H1 (cell line): ENCODE measurements at regions not wholly inside any gene's neighbourhood (a gene's known extent, or its start where the extent isn't known, plus 50 kb on each side); places are given as distances from the start of the nearest gene placed in this dataset.

ENCODE experiments used
- CTCF ChIA-PET: fragments of 300-600 bp; sonication (Branson Sonifier 250); formaldehyde crosslinking; loops from one replicate; lab custom pipeline; 2021; ENCODE audit not compliant: partially characterized antibody; lab: Charles Lee
- POLR2A ChIA-PET: fragments of 300-600 bp; sonication (Branson Sonifier 250); formaldehyde crosslinking; loops from one replicate; lab custom pipeline; 2021; ENCODE audit warnings: inconsistent platforms; ENCODE audit not compliant: partially characterized antibody; lab: Charles Lee
- DNase-seq, 2 experiments: peaks; one replicate each; pipeline versions ENCODE4 v3.0.0 to v3.0.0-alpha.2; 2010 to 2022; ENCODE audit warnings: low spot score in 2 of 2, low read depth in 1 of 2, mixed read lengths in 1 of 2
- FAIRE-seq: peaks from 2 replicates; lab custom pipeline; 2011; peaks lifted over from hg19 to GRCh38; lab: Jason Lieb, UNC
- H2AFZ ChIP-seq: 2 replicates; pipeline ENCODE4 v1.8.1; 2012; ENCODE audit warnings: low read length, inconsistent platforms
- H2AK5ac ChIP-seq: 2 replicates; pipeline ENCODE4 v1.6.1; 2013; ENCODE audit warnings: low read depth, low read length
- H2BK120ac ChIP-seq: replicated peaks from 2 replicates; pipeline ENCODE3; 2013; ENCODE audit warnings: low read depth, low read length, inconsistent platforms
- H2BK12ac ChIP-seq: 2 replicates; pipeline ENCODE4 v1.6.1; 2013; ENCODE audit warnings: low read depth, low read length
- H2BK15ac ChIP-seq: 2 replicates; pipeline ENCODE4 v1.6.1; 2013; ENCODE audit warnings: low read length
- H2BK20ac ChIP-seq: 2 replicates; pipeline ENCODE4 v1.6.1; 2013; ENCODE audit warnings: low read length
- H2BK5ac ChIP-seq: 2 replicates; pipeline ENCODE4 v1.6.1; 2013; ENCODE audit warnings: low read depth, low read length
- H3K14ac ChIP-seq: 2 replicates; pipeline ENCODE4 v1.6.1; 2013; ENCODE audit warnings: inconsistent platforms; ENCODE audit not compliant: insufficient read length
- H3K18ac ChIP-seq: 2 replicates; pipeline ENCODE4 v1.6.1; 2013; ENCODE audit warnings: low read length; ENCODE audit errors: extremely low read depth
- H3K23ac ChIP-seq: 2 replicates; pipeline ENCODE4 v1.6.1; 2013; ENCODE audit warnings: inconsistent platforms; ENCODE audit not compliant: insufficient read length
- H3K23me2 ChIP-seq: 2 replicates; pipeline ENCODE4 v1.6.1; 2013; ENCODE audit warnings: low read depth, low read length
- H3K27ac ChIP-seq: 2 replicates; pipeline ENCODE4 v1.6.1; 2011; ENCODE audit warnings: low read depth, low read length, inconsistent platforms
- H3K27me3 ChIP-seq, 4 experiments: replicated peaks in 1 of 4; 1 replicate in 1 of 4; 2 replicates in 3 of 4; pipeline versions ENCODE4 v1.6.1 to v1.8.1; 2011 to 2013; ENCODE audit warnings: low read length in 3 of 4, mild to moderate bottlenecking in 3 of 4, inconsistent platforms in 2 of 4, mixed read lengths in 2 of 4, moderate library complexity in 1 of 4; ENCODE audit not compliant: control insufficient read depth in 3 of 4, insufficient read depth in 3 of 4; ENCODE audit errors: extremely low read depth in 1 of 4
- H3K36me3 ChIP-seq, 4 experiments: 2 replicates each; pipeline versions ENCODE4 v1.6.1 to v1.8.1; 2011 to 2013; ENCODE audit warnings: mild to moderate bottlenecking in 4 of 4, low read length in 3 of 4, moderate library complexity in 2 of 4, control low read depth in 1 of 4, inconsistent platforms in 1 of 4; ENCODE audit not compliant: insufficient read depth in 4 of 4, control insufficient read depth in 2 of 4
- H3K4ac ChIP-seq: replicated peaks from 2 replicates; pipeline ENCODE3; 2013; ENCODE audit warnings: low read length, low read depth, mixed read lengths, inconsistent platforms; ENCODE audit not compliant: insufficient read length
- H3K4me1 ChIP-seq, 4 experiments: replicated peaks in 1 of 4; 1 replicate in 1 of 4; 2 replicates in 3 of 4; pipeline versions ENCODE4 v1.6.1 to v1.8.1; 2011 to 2013; ENCODE audit warnings: low read length in 3 of 4, inconsistent platforms in 2 of 4, mixed read lengths in 1 of 4; ENCODE audit not compliant: insufficient read depth in 4 of 4, control insufficient read depth in 3 of 4
- H3K4me2 ChIP-seq, 2 experiments: 2 replicates each; pipeline versions ENCODE4 v1.6.1 to v1.8.1; 2011 to 2013; ENCODE audit warnings: low read depth in 2 of 2, low read length in 2 of 2, control low read depth in 1 of 2, inconsistent platforms in 1 of 2, mild to moderate bottlenecking in 1 of 2; ENCODE audit not compliant: insufficient read depth in 1 of 2
- H3K4me3 ChIP-seq, 4 experiments: fragments of 200-600, 300-600 bp in 1 of 4; sonication (generic), shearing (Covaris generic), sonication (Bioruptor Twin) in 1 of 4; 2 replicates each; pipeline versions ENCODE4 v1.5.1 to v1.8.1; 2011 to 2016; ENCODE audit warnings: low read length in 4 of 4, low read depth in 3 of 4, control low read depth in 2 of 4, inconsistent platforms in 2 of 4, mild to moderate bottlenecking in 2 of 4, mixed read lengths in 1 of 4, moderate library complexity in 1 of 4; ENCODE audit not compliant: insufficient read depth in 2 of 4; ENCODE audit errors: extremely low read depth in 1 of 4
- H3K56ac ChIP-seq: replicated peaks from 2 replicates; pipeline ENCODE3; 2013; ENCODE audit warnings: low read depth, mild to moderate bottlenecking, mixed read lengths, low read length, inconsistent platforms; ENCODE audit not compliant: insufficient read length
- H3K79me1 ChIP-seq: 2 replicates; pipeline ENCODE4 v1.6.1; 2013; ENCODE audit warnings: low read depth, low read length, control low read depth
- H3K79me2 ChIP-seq, 2 experiments: 2 replicates each; pipeline versions ENCODE4 v1.6.1 to v1.8.1; 2012 to 2013; ENCODE audit warnings: low read length in 2 of 2, mild to moderate bottlenecking in 2 of 2, inconsistent platforms in 1 of 2; ENCODE audit not compliant: insufficient read depth in 2 of 2, control insufficient read depth in 1 of 2
- H3K9ac ChIP-seq, 4 experiments: replicated peaks in 1 of 4; 1 replicate in 1 of 4; 2 replicates in 3 of 4; pipeline versions ENCODE4 v1.6.1 to v1.8.1; 2011 to 2013; ENCODE audit warnings: low read depth in 3 of 4, low read length in 3 of 4, control low read depth in 2 of 4, mild to moderate bottlenecking in 2 of 4, moderate library complexity in 2 of 4, inconsistent platforms in 1 of 4; ENCODE audit errors: extremely low read depth in 1 of 4
- H3K9me3 ChIP-seq, 2 experiments: 2 replicates each; pipeline versions ENCODE4 v1.6.1 to v1.8.1; 2012 to 2013; ENCODE audit warnings: mild to moderate bottlenecking in 2 of 2, moderate library complexity in 2 of 2, control low read depth in 1 of 2, inconsistent platforms in 1 of 2, low read depth in 1 of 2, low read length in 1 of 2, mixed read lengths in 1 of 2; ENCODE audit not compliant: insufficient read depth in 2 of 2
- H4K20me1 ChIP-seq, 2 experiments: replicated peaks in 1 of 2; 2 replicates each; pipeline versions ENCODE3 to v1.8.1; 2011 to 2013; ENCODE audit warnings: inconsistent platforms in 2 of 2, low read length in 2 of 2, mild to moderate bottlenecking in 1 of 2; ENCODE audit not compliant: insufficient read depth in 2 of 2, control insufficient read depth in 1 of 2
- H4K5ac ChIP-seq: 2 replicates; pipeline ENCODE4 v1.6.1; 2013; ENCODE audit warnings: low read length, low read depth, mixed read lengths, inconsistent platforms; ENCODE audit not compliant: insufficient read length
- H4K8ac ChIP-seq: 2 replicates; pipeline ENCODE4 v1.8.0; 2013; ENCODE audit warnings: mild to moderate bottlenecking, moderate library complexity, low read length, inconsistent platforms; ENCODE audit not compliant: insufficient read depth; ENCODE audit errors: extremely low read depth
- H4K91ac ChIP-seq: replicated peaks from 2 replicates; pipeline ENCODE3; 2013; ENCODE audit warnings: low read length, mixed read lengths, inconsistent platforms; ENCODE audit not compliant: insufficient read length
- EZH2 ChIP-seq: fragments of 200-600 bp; sonication (generic); IDR thresholded peaks from 2 replicates; pipeline ENCODE4 v1.7.1; 2012; ENCODE audit warnings: low read depth, mild to moderate bottlenecking, moderate library complexity, low read length, inconsistent platforms; ENCODE audit not compliant: severe bottlenecking
- HDAC2 ChIP-seq, 2 experiments: fragments of 300-600 bp in 1 of 2; sonication (generic) in 1 of 2; IDR thresholded peaks; 2 replicates each; pipeline ENCODE4 v1.6.1; 2011 to 2012; ENCODE audit warnings: low read depth in 2 of 2, low read length in 2 of 2, mild to moderate bottlenecking in 2 of 2, moderate library complexity in 2 of 2, borderline replicate concordance in 1 of 2, inconsistent platforms in 1 of 2
- SIX5 ChIP-seq: IDR thresholded peaks from 2 replicates; pipeline ENCODE4 v1.6.1; 2011; ENCODE audit warnings: mild to moderate bottlenecking, low read depth, low read length
- ZNF274 ChIP-seq: IDR thresholded peaks from 2 replicates; pipeline ENCODE4 v1.7.0; 2012; ENCODE audit warnings: low read length, borderline replicate concordance; ENCODE audit errors: extremely low read depth
- WGBS, 2 experiments: shearing (Covaris generic) in 1 of 2; methylation state at CpG; one replicate each; pipeline versions ENCODE4 v1.1.6 to v1.1.7; 2013 to 2015; ENCODE audit warnings: low lambda C conversion rate in 2 of 2, mixed read lengths in 2 of 2, inconsistent platforms in 1 of 2, low coverage in 1 of 2, missing lambda C conversion rate in 1 of 2; ENCODE audit not compliant: insufficient replicate concordance in 2 of 2, insufficient coverage in 1 of 2, insufficient read length in 1 of 2; ENCODE audit errors: extremely low coverage in 1 of 2, missing lambda C conversion rate in 1 of 2; 5-methylcytosine and 5-hydroxymethylcytosine counted together

GRCh38 chr10:31745612-31746376, 182.8 kb downstream of the ARHGAP12 start:
- 85% methylated on average over 9 of the region's 9 CpGs; no CpG with 5 or more reads in 1 of the 2 experiments for WGBS, 2 experiments
- peak overlapping the region; percentile 23; the same call in 1 of the 2 replicates for H2AFZ ChIP-seq
- no peak overlapping the region for H2BK120ac ChIP-seq
- H3K79me2 ChIP-seq: no peaks in the 10 kb centered on the region
- no peaks in the 10 kb centered on the region for H3K27me3 ChIP-seq
- TF ChIP-seq EZH2 (no peak), HDAC2 (IDR thresholded peaks at IDR 0.05; ENCODE audit: borderline replicate concordance in 1 of 2, low read depth in 2 of 2, low read length in 2 of 2) (no peak), ZNF274 (no peak), SIX5 (no peak)
- H2AK5ac ChIP-seq: 0 out of 2 replicates have a peak overlapping the region, but pooled peaks have one; percentile 65
- H3K36me3 ChIP-seq: no peaks in the 10 kb centered on the region
- H2BK20ac ChIP-seq: no peak overlapping the region
- H3K79me1 ChIP-seq: no peaks in the 10 kb centered on the region
- no peak overlapping the region for H2BK15ac ChIP-seq
- H3K4me2 ChIP-seq: no peak overlapping the region
- H3K4ac ChIP-seq: peak overlapping the region; percentile 32
- H3K4me1 ChIP-seq: no peaks in the 10 kb centered on the region; a peak in 1 of 7 replicates
- H3K23ac ChIP-seq: no peak overlapping the region
- no peak overlapping the region for H2BK12ac ChIP-seq
- H3K56ac ChIP-seq: no peak overlapping the region
- H4K91ac ChIP-seq: no peak overlapping the region
- no peak overlapping the region for H3K14ac ChIP-seq
- no peaks in the 10 kb centered on the region; the same call in 1 of the 2 replicates for H3K23me2 ChIP-seq
- H2BK5ac ChIP-seq: no peak overlapping the region
- H4K5ac ChIP-seq: no peak overlapping the region
- no peaks in the 10 kb centered on the region for H4K20me1 ChIP-seq
- ChIA-PET POLR2A (interaction anchor here (0.6 to 1.5 kb wide), 3 partner anchors 9 to 380 kb away, joined by 3 to 5 read pairs (median 3); no protein-coding TSS in a partner anchor), CTCF (interaction anchor here (0.7 to 1.2 kb wide), 2 partner anchors 63 to 994 kb away, joined by 3 read pairs; no protein-coding TSS in a partner anchor)
- H3K18ac ChIP-seq: no peak overlapping the region
- no peak overlapping the region for H3K27ac ChIP-seq
- H4K8ac ChIP-seq: no peak overlapping the region
- no peaks in the 10 kb centered on the region for H3K9me3 ChIP-seq
- no peak overlapping the region for H3K4me3 ChIP-seq
- DNase-seq (no peak), FAIRE-seq (no peak)
- H3K9ac ChIP-seq: no peak overlapping the region
